Thyroid gland (tissue), 4 donors: ENCODE measurements at regions not wholly inside any gene's neighbourhood (a gene's known extent, or its start where the extent isn't known, plus 50 kb on each side); places are given as distances from the start of the nearest gene placed in this dataset.

Experiments used
- DNase-seq, 2 donors: peaks; one replicate each; pipeline ENCODE4 v3.0.0-alpha.2; 2019
- H3K27ac ChIP-seq, 3 donors: fragments of 200-600 bp; sonication (generic); 1 replicate in 2 of 3; 2 replicates in 1 of 3; pipeline ENCODE4 v1.5.1; 2016 to 2019; ENCODE audit warnings: mild to moderate bottlenecking in 1 of 3, moderate library complexity in 1 of 3
- H3K27me3 ChIP-seq: fragments of 200-600 bp; sonication (generic); one replicate; pipeline ENCODE4 v1.5.1; 2019
- H3K36me3 ChIP-seq, 2 donors: fragments of 200-600 bp; sonication (generic); one replicate each; pipeline ENCODE4 v1.5.1; 2016 to 2019
- H3K4me1 ChIP-seq, 2 donors: fragments of 200-600 bp; sonication (generic); one replicate each; pipeline ENCODE4 v1.5.1; 2017 to 2019
- H3K4me3 ChIP-seq, 3 donors: fragments of 200-600 bp; sonication (generic); replicated peaks in 1 of 3; 1 replicate in 2 of 3; 2 replicates in 1 of 3; pipeline ENCODE4 v1.5.1; 2016; ENCODE audit warnings: mild to moderate bottlenecking in 1 of 3
- H3K9me3 ChIP-seq: fragments of 200-600 bp; sonication (generic); one replicate; pipeline ENCODE4 v1.5.1; 2017
- CTCF ChIP-seq, 6 experiments: fragments of 200-600 bp in 3 of 6; fragments of 450-650 bp in 3 of 6; sonication (generic) in 3 of 6; IDR thresholded peaks; one replicate each; pipeline ENCODE4 v1.5.1; 2016 to 2019; ENCODE audit warnings: antibody characterized with exemption in 6 of 6, mild to moderate bottlenecking in 2 of 6, inconsistent platforms in 1 of 6, moderate library complexity in 1 of 6
- POLR2A ChIP-seq, 2 donors: fragments of 450-650 bp; IDR thresholded peaks; one replicate each; pipeline ENCODE4 v1.6.1; 2017; ENCODE audit warnings: antibody characterized with exemption in 2 of 2, mild to moderate bottlenecking in 2 of 2, moderate library complexity in 1 of 2
- WGBS, 2 donors: methylation state at CpG; one replicate each; pipeline ENCODE4 v1.1.5; 2017; 5-methylcytosine and 5-hydroxymethylcytosine counted together
- intact Hi-C: fragments of 100-400 bp; cut with DNase I; formaldehyde crosslinking; loops from one replicate; pipeline ENCODE4 v1.15.1; 2023

- Histone ChIP-seq H3K4me1 (no peaks in the 10 kb centered on the region), H3K27me3 (no peaks in the 10 kb centered on the region), H3K27ac (no peak overlapping the region), H3K4me3 (no peak overlapping the region), H3K9me3 (no peaks in the 10 kb centered on the region), H3K36me3 (no peaks in the 10 kb centered on the region)
- 65 to 79% methylated on average over 4 of the region's 4 CpGs for WGBS, 2 donors
- intact Hi-C loops = no loop called here
- no peak for DNase-seq
- TF ChIP-seq POLR2A (IDR thresholded peaks at IDR 0.05) (no peak), CTCF (IDR thresholded peaks at IDR 0.05) (no peak)
Measured at GRCh38 chr14:38536376-38537038, 280.6 kb upstream of the CLEC14A start.

DNA sequence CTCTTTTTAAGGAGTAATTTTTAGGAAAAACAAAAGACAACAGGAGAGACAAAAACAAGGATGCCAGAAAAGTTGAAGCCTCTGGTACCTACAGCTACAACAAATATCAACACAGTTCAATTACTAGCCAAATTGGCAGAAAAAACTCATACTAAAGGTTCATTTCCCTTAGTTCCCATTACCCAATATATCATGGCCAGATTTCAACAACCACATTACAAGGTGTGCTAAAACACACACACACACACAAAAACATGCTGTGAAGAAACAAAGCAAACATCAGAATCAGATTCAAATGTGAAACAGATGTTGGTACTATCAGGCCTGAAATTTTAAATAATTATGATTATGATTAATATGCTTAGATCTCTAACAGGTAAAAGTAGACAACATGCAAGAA, 272.7 kb upstream of the CLEC14A start:
- intact Hi-C loops = no loop called here
- DNase-seq = no peak
- Histone ChIP-seq H3K9me3 (no peaks in the 10 kb centered on the region), H3K4me3 (no peak overlapping the region), H3K4me1 (no peaks in the 10 kb centered on the region), H3K36me3 (no peaks in the 10 kb centered on the region), H3K27ac (no peak overlapping the region), H3K27me3 (no peaks in the 10 kb centered on the region)
- TF ChIP-seq POLR2A (IDR thresholded peaks at IDR 0.05) (no peak), CTCF (IDR thresholded peaks at IDR 0.05) (no peak)

DNA sequence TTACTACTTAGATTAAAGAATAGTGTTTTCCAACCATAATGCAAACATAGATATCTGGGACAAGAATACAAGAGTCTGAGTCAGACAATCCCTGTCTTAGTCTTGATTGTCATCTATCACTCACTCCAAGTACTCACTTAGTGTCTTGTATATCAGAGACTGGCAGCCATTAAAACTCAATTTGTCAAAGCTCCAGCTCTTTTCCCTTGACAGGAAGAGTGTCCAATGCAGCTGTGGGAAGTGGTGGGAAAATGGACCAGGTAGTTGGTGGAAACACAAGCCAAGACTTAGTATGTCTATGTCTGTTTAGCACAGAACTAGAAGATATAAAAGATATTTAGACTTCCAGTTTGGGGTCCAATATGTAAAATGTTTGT, 271.6 kb upstream of the CLEC14A start:
- DNase-seq = no peak
- Histone ChIP-seq H3K36me3 (no peaks in the 10 kb centered on the region), H3K4me1 (no peaks in the 10 kb centered on the region), H3K27me3 (no peaks in the 10 kb centered on the region), H3K27ac (no peak overlapping the region), H3K9me3 (no peaks in the 10 kb centered on the region), H3K4me3 (no peak overlapping the region)
- intact Hi-C loops = no loop called here
- no peak for TF ChIP-seq CTCF (IDR thresholded peaks at IDR 0.05)
- TF ChIP-seq POLR2A (IDR thresholded peaks at IDR 0.05) = no peak

DNA sequence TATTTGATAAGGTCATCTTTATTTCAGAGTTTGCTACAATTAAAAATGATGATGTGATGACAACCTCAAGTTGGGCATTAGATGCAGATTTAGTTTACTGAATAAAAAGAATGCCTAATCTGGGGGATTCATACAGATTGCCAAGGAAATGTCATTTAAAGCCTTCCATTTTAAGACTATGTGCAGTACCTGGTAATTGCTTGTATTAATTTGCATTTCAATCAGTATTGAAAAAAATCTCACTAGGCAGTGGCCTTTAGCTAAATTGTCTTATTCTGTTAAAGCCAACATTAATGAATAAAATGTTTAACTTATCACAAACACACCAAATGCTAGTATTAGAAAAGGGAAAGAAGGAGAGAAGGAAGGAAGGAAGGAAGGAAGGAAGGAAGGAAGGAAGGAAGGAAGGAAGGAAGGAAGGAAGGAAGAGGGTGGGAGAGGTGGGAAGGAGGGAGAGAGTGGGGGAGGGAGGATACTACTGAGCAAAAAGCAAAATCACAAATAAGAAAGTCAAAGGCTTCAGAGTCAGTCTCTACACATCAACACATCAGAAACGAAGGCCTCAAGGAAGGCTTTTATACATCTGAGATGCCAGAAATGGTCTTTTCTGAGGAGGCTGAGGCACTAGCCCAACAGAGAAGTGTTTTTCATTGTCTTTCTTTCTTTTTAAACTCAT, 271.1 kb upstream of the CLEC14A start:
- Histone ChIP-seq H3K27me3 (no peaks in the 10 kb centered on the region), H3K9me3 (no peaks in the 10 kb centered on the region), H3K4me3 (no peak overlapping the region), H3K4me1 (no peaks in the 10 kb centered on the region), H3K36me3 (no peaks in the 10 kb centered on the region), H3K27ac (no peak overlapping the region)
- DNase-seq = no peak
- 79 to 86% methylated on average over 1 of the region's 1 CpG for WGBS, 2 donors
- intact Hi-C loops = no loop called here
- TF ChIP-seq CTCF (IDR thresholded peaks at IDR 0.05) (no peak), POLR2A (IDR thresholded peaks at IDR 0.05) (no peak)

DNA sequence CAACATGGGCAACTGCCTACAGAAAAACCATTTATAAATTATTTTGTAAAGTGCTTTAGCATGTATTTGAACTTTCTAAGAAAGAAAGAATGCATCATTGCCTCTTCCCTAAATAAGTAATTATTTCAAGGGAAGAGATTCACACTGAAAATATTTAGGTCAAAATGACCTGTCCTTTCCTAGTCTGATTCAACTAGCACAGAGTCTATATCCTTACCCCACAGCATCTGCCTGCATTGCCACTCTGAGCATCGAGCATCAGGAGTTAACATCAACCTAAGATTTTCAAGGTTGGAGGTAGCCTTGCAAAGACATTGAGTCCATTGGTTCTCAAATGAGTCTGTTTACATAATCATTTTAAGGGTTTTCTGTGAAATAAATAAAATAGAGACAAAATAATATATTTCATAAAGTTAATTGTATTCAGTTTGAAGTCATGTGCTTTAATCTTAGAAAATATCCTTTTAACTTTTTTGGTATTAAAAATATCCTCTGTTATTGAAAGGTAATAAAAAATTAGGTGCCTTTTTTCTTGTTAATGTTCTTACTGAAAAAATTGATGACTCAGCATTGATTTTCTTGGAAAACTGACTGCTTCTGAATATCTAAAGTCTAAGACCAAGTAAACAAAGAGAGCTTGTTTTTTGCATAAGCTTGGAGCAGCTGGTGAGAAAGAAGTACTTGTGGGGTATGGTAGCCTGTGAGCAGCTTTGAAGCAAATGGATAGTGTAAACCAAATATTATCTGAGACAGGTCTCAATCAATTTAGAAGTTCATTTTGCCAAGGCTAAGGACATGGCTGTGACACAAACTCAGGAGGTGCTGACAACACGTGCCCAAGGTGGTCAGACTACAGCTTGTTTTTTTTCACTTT, 269.0 kb upstream of the CLEC14A start:
- Histone ChIP-seq H3K4me3 (no peak overlapping the region), H3K4me1 (no peaks in the 10 kb centered on the region), H3K9me3 (no peaks in the 10 kb centered on the region), H3K27me3 (no peaks in the 10 kb centered on the region), H3K36me3 (no peaks in the 10 kb centered on the region), H3K27ac (no peak overlapping the region)
- 76 to 84% methylated on average over 2 of the region's 2 CpGs for WGBS, 2 donors
- intact Hi-C loops = no loop called here
- TF ChIP-seq CTCF (IDR thresholded peaks at IDR 0.05) = no peak
- no peak for TF ChIP-seq POLR2A (IDR thresholded peaks at IDR 0.05)
- no peak for DNase-seq
